GM18505 (cell line): ENCODE measurements at regions not wholly inside any gene's neighbourhood (a gene's known extent, or its start where the extent isn't known, plus 50 kb on each side); places are given as distances from the start of the nearest gene placed in this dataset.

ENCODE experiments used
- ATAC-seq: cut with Tn5 transposase; IDR thresholded peaks from one replicate; pipeline ENCODE4 v1.9.1; 2021; ENCODE audit not compliant: unreplicated experiment
- POLR2A ChIP-seq: IDR thresholded peaks from 4 replicates; pipeline ENCODE4 v1.6.1; 2011; ENCODE audit warnings: borderline replicate concordance; ENCODE audit not compliant: insufficient read depth, insufficient read length; ENCODE audit errors: extremely low read depth

- no peak for TF ChIP-seq POLR2A
- ATAC-seq = no peak
These were observed 452.4 kb upstream of the RGPD4 start for GRCh38 chr2:107374249-107374648.

GRCh38 chr2:107376909-107377308 is 449.8 kb upstream of the RGPD4 start:
- ATAC-seq = no peak
- no peak for TF ChIP-seq POLR2A

- TF ChIP-seq POLR2A = no peak
These were observed 445.8 kb upstream of the RGPD4 start for GRCh38 chr2:107380912-107381311.

GRCh38 chr2:107383691-107384090 is 443.0 kb upstream of the RGPD4 start:
- no peak for ATAC-seq

More at GRCh38 chr2:107380912-107381311, 445.8 kb upstream of the RGPD4 start:
- no peak for ATAC-seq

GRCh38 chr2:107384422-107384821 is 442.3 kb upstream of the RGPD4 start:
- ATAC-seq = no peak
- no peak for TF ChIP-seq POLR2A

More at GRCh38 chr2:107383691-107384090, 443.0 kb upstream of the RGPD4 start:
- TF ChIP-seq POLR2A = no peak

- ATAC-seq = no peak
- TF ChIP-seq POLR2A = no peak
These were observed 440.8 kb upstream of the RGPD4 start for GRCh38 chr2:107385921-107386320.

- TF ChIP-seq POLR2A = no peak
- ATAC-seq = no peak
These were observed 434.4 kb upstream of the RGPD4 start for GRCh38 chr2:107392241-107392704.

GRCh38 chr2:107393516-107393915 is 433.2 kb upstream of the RGPD4 start:
- no peak for TF ChIP-seq POLR2A
- no peak for ATAC-seq

- no peak for TF ChIP-seq POLR2A
- ATAC-seq = no peak
These were observed 428.0 kb upstream of the RGPD4 start for GRCh38 chr2:107398683-107399082.

GRCh38 chr2:107402330-107402729 is 424.4 kb upstream of the RGPD4 start:
- no peak for ATAC-seq

GRCh38 chr2:107405261-107405660 is 421.4 kb upstream of the RGPD4 start:
- no peak for TF ChIP-seq POLR2A
- ATAC-seq = no peak

More at GRCh38 chr2:107402330-107402729, 424.4 kb upstream of the RGPD4 start:
- TF ChIP-seq POLR2A = no peak

- ATAC-seq = no peak
- TF ChIP-seq POLR2A = no peak
These were observed 419.7 kb upstream of the RGPD4 start for GRCh38 chr2:107407017-107407416.

GRCh38 chr2:107407974-107408373 is 418.7 kb upstream of the RGPD4 start:
- no peak for ATAC-seq
- no peak for TF ChIP-seq POLR2A

- ATAC-seq = no peak
- TF ChIP-seq POLR2A = no peak
These were observed 415.4 kb upstream of the RGPD4 start for GRCh38 chr2:107411267-107411666.
